ENCODE measurements at regions not wholly inside any gene's neighbourhood (a gene's known extent, or its start where the extent isn't known, plus 50 kb on each side); places are given as distances from the start of the nearest gene placed in this dataset.

- TF ChIP-seq CTCF (IDR thresholded peaks at IDR 0.05) (no peak), POLR2A (IDR thresholded peaks at IDR 0.05; ENCODE audit: low read depth) (no peak)
Observed at GRCh38 chr2:107258531-107259407, 372.8 kb upstream of the ST6GAL2 start.

Measured in esophagus muscularis mucosa (tissue), 3 donors.